ENCODE measurements at regions not wholly inside any gene's neighbourhood (a gene's known extent, or its start where the extent isn't known, plus 50 kb on each side); places are given as distances from the start of the nearest gene placed in this dataset.

GRCh38 chr3:31358473-31359070, 174.2 kb upstream of the STT3B start:
- no peak for DNase-seq

- no peak for DNase-seq
Measured at GRCh38 chr3:31361371-31362273, 171.1 kb upstream of the STT3B start.

- no peak for DNase-seq
Measured at GRCh38 chr3:31364188-31364587, 168.5 kb upstream of the STT3B start.

GRCh38 chr3:31364711-31365110, 168.0 kb upstream of the STT3B start:
- DNase-seq = no peak

- no peak for DNase-seq
Measured at GRCh38 chr3:31367518-31367917, 165.2 kb upstream of the STT3B start.

GRCh38 chr3:31369637-31370379, 162.9 kb upstream of the STT3B start:
- no peak for DNase-seq

- no peak for DNase-seq
Measured at GRCh38 chr3:31370380-31370666, 162.4 kb upstream of the STT3B start.

GRCh38 chr3:31370681-31371080, 162.0 kb upstream of the STT3B start:
- no peak for DNase-seq

- DNase-seq = no peak
Measured at GRCh38 chr3:31371484-31372177, 161.1 kb upstream of the STT3B start.

- DNase-seq = no peak
Measured at GRCh38 chr3:31373681-31374080, 159.0 kb upstream of the STT3B start.

- DNase-seq = peak in 1 of 6 experiments; percentile 11
Measured at GRCh38 chr3:31377045-31377642, 155.6 kb upstream of the STT3B start.

GRCh38 chr3:31378231-31378630, 154.5 kb upstream of the STT3B start:
- DNase-seq = no peak

GRCh38 chr3:31379598-31379997, 153.1 kb upstream of the STT3B start:
- DNase-seq = no peak

- no peak for DNase-seq
Measured at GRCh38 chr3:31382856-31383255, 149.9 kb upstream of the STT3B start.

- no peak for DNase-seq
Measured at GRCh38 chr3:31384117-31384516, 148.6 kb upstream of the STT3B start.

- DNase-seq = no peak
Measured at GRCh38 chr3:31389939-31390338, 142.8 kb upstream of the STT3B start.

- DNase-seq = no peak
Measured at GRCh38 chr3:31390466-31390865, 142.3 kb upstream of the STT3B start.

- no peak for DNase-seq
Measured at GRCh38 chr3:31391150-31391549, 141.6 kb upstream of the STT3B start.

GRCh38 chr3:31392568-31392967, 140.2 kb upstream of the STT3B start:
- peak in 1 of 6 experiments; percentile 16 for DNase-seq

- DNase-seq = peak in 2 of 6 experiments; percentile 8 to 33
Measured at GRCh38 chr3:31399271-31399670, 133.5 kb upstream of the STT3B start.

- no peak for DNase-seq
Measured at GRCh38 chr3:31402117-31402516, 130.6 kb upstream of the STT3B start.

- DNase-seq = no peak
Measured at GRCh38 chr3:31403197-31403596, 129.5 kb upstream of the STT3B start.

GRCh38 chr3:31404871-31405270, 127.9 kb upstream of the STT3B start:
- DNase-seq = no peak
